GM12892 (cell line): ENCODE measurements at regions not wholly inside any gene's neighbourhood (a gene's known extent, or its start where the extent isn't known, plus 50 kb on each side); places are given as distances from the start of the nearest gene placed in this dataset.

Experiments
- DNase-seq: peaks from one replicate; pipeline ENCODE4 v3.0.0; 2011; ENCODE audit not compliant: insufficient read length
- FAIRE-seq: peaks from 2 replicates; lab custom pipeline; 2011; peaks lifted over from hg19 to GRCh38; lab: Jason Lieb, UNC
- POLR2A ChIP-seq: IDR thresholded peaks from 2 replicates; pipeline ENCODE4 v1.6.1; 2011; ENCODE audit warnings: low read depth, low read length, control low read depth
- POLR2AphosphoS5 ChIP-seq: IDR thresholded peaks from 2 replicates; pipeline ENCODE4 v1.6.1; 2011; ENCODE audit warnings: low read depth, low read length, control low read depth
- TAF1 ChIP-seq: IDR thresholded peaks from 2 replicates; pipeline ENCODE4 v1.6.1; 2011; ENCODE audit warnings: low read depth, mild to moderate bottlenecking, control low read depth, low read length, borderline replicate concordance

DNA sequence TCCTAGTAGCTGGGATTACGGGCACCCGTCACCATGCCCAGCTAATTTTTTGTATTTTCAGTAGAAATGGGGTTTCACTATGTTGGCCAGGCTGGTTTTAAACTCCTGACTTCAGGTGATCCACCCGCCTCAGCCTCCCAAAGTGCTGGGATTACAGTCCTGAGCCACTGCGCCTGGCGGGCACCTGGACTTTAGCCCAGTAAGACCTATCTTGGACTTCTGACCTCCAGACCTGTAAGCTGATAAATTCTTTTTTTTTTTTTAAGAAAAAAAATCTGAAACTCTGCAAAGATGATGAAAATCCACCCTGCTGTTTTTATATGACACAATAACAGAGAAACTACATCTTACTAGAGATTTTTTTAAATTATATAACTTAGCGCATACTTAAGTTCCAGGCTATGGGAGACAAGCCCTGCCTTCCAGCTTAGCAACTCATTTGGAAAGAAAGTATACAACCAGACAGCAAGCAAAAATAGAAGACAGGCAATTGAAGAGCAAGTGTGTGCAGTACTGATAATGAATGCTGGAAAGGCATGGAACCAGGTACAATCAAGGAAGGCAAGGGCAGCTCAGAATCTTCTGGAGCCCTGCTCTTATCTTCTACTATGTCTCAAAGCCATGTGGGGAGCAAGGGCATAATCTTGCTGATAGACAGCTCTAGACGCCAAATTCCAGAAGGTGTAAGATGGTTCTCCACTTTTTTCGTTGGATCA, 104.2 kb downstream of the CD83 start:
- FAIRE-seq: no peak
- DNase-seq: no peak
- TF ChIP-seq POLR2A (no peak), TAF1 (no peak), POLR2AphosphoS5 (no peak)

DNA sequence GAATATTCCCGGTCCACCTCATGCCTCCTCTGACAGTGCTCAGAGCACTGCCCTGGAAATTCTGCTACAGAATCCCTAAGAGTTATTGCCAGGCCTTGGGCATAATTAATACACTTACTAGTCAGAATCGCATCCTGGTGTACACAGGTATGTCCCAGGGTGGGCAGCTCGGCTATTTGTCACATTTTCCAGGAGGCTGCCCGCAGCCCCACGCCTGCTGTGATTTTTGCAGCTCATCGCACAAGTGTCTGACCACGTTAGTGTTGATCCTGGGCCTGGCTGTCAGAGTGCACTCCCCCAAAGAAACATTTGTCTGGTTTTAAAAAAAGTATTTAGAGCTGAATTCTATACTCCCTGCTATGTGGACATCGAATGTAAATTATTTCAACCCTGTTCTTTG, 105.4 kb downstream of the CD83 start:
- no peak for TF ChIP-seq TAF1
- no peak for TF ChIP-seq POLR2A
- TF ChIP-seq POLR2AphosphoS5: no peak
- DNase-seq (no peak), FAIRE-seq (no peak)

DNA sequence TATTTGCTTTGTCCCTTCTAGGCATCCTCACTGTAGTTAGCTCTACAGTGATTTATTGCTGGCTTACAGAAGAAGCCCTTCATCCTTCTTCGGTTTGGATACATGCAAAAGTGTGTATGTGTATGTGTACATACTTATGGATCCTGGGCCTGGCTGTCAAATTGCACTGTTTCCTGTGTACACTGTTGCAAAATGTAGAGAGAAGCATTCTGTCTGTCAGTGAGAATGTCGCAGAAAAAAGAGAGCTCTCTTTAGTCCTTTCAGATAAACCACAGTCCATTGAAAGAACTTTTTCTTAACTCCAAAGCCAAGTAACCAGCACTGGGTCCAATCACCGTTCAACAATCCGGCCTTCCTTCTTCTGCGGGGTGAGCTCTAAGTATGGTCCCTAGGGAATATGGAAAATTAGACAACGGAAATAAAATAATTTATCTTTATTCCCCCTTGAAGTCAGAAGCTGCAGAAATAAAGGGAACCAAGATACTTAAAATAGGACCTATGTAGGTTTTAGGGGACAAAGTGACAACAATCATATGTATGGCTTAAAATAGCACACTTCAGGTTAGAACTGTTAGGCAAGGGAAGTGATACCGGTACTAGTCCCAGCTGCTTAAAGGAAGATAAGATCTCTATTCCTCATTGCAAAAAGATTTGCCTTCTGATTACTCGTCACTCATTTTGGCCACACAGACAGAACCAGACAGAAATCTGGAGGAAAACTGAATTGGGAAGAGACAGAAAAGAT, 107.0 kb downstream of the CD83 start:
- FAIRE-seq (peak; percentile 66), DNase-seq (no peak)
- no peak for TF ChIP-seq POLR2AphosphoS5
- no peak for TF ChIP-seq TAF1
- no peak for TF ChIP-seq POLR2A

DNA sequence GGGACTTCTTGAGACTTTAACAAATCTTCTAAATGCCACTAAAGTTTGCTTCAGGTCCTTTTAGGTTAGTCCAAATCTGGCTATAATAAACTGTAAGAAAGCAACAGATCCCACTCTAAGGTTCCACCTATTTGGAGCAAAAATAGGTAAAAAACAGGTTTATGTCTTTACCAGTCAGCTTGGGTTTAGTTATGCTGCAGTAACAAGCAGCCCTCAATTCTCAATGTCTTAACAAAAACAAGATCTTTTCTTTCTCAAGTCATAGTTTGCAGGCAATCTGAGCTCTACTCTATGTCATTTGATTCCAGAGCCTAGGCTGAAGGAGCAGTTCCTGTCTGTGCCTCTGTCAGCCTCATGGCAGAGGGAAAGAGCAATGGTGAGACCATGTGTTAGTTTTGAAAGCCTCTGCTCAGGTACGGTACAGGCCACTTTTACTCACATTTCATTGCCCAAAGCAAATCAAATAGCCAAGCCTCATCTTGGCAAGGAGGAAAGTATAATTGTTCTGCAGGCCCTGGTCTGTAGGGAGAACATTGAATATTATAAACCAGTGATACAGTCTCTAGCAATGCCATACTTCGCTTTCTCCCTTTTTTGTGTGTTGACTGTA, 108.6 kb downstream of the CD83 start:
- no peak for FAIRE-seq
- no peak for TF ChIP-seq POLR2AphosphoS5
- no peak for TF ChIP-seq POLR2A
- no peak for TF ChIP-seq TAF1
- no peak for DNase-seq

DNA sequence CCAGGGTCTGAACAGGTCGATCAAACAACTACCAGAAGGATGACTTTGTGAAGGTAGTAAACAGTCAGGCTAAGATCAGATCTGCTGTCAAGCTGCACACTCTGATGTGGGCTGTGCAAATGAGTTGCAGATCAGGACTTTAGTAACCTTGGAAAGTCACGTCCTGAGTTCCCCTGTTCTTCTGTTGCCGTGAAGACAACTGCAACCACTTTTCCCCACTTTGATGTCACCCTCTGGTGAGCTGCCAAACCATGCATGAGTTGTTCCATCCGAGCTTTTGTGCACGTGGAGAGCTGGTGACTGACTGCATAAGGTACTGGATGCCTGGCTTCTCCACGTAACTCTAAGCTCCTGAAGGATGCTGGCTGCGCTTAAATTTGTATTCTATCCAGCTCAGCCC, 111.0 kb downstream of the CD83 start:
- FAIRE-seq (no peak), DNase-seq (no peak)
- no peak for TF ChIP-seq POLR2AphosphoS5

DNA sequence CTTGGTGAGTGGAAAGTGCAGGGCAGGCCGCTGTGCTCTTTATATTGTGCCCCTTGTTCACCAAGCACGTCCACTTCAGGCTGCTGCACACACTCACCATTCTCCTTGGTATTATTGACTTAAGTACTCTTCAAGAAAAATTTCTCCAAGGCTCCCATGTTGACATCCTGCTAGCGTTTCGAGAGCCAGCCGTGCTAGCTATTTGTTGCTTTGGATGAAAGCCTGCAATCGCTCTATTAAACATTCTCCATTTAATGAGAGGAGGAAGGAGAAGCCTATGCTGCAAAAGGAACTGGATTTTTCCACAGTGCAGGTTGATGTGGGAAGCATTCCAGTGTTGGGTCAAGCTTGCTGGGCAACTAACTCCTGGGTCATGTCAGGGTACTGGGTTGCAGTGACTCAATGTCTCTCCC, 113.5 kb downstream of the CD83 start:
- TF ChIP-seq POLR2AphosphoS5 (no peak), TAF1 (no peak), POLR2A (no peak)
- FAIRE-seq (no peak), DNase-seq (no peak)

DNA sequence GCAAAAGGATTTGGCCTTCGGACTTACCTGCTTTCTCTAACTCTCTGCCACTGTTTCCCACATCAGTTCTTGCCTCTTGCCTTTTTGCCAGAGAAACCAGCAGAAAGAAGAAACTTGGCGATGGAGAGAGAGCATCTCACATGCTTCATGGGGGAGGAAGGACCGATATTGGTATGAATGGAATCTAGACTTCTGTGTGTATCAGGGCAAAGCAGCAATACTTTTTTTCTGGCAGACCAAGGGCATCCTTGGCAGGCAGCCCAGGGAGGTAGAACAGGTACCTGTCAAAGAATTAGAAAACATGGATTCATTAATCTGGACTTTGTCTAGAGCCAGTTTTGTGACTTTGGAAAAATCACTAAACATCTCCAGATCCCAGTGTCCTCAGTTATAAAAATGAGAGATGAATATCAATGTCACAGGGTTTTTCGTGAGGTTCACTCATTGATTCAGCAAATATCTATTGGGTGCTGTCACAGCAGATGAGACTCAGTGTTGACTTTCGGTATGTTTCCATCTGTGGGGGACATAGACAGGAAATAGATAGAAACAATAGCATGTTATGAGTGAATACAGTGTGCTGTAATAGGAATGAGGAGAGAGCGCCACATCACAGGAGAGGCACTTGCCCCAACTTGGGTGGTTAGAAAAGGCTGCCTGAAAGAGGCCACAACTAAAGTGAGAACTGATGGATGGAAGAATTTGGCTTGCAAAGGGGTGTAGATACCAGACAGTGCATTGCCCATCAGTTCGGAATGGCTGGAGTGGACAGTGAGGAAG, 114.1 kb downstream of the CD83 start:
- FAIRE-seq (peak; percentile 17), DNase-seq (no peak)
- TF ChIP-seq TAF1: no peak
- TF ChIP-seq POLR2A: no peak
- TF ChIP-seq POLR2AphosphoS5: no peak

DNA sequence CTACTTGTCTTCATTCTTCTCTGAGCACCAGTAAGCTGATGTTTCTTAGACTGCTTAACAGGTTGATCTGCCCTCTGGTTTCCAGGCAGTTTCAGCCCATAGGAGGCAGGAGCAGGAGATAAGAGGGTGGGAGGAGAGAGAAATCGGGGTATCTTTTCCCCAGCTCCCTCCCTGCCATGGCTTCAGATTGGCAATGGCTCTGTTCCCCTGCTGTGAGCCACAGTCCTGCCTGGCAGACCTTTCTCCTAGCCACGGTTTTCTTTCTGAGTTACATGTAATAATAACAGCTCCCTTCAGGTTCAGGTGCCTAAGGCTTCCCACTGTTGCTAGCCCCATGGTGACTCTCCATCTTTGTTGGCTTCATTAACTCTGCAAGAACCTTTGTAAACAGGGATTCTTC, 115.3 kb downstream of the CD83 start:
- DNase-seq (no peak), FAIRE-seq (no peak)
- TF ChIP-seq POLR2AphosphoS5 (no peak), POLR2A (no peak)

DNA sequence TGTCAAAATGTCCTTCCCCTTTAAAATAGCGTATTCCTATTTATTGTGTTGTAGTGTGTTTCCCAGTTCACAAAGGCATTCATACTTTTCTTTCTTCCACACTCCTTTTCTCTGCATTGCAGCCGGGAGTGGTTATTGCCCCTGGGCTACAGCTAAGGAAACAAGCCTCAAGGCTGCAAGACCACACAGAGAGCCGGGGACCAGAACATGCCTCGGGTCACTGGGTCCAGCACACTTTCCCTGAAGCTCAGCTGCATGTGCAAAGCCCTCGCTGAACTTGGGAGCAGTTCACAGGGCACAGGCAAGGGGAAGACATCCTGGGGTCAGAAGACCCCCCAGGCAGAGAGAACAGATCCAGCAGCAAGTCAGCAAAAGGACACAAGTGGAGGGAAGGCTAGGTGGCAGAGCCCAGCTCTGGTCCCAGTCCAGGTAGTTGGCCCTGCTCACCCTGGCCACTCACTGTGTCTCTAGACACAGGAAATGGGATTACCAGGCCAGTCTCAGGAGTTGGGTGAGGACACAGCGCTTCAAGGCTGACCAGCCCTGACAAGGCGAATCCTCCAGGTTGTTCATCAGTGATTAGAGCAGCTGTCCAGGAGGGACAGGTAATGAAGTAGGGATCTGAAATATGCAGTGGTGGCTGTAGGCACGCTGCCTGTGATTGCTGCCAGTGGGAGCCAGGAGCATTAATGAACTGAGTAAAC, 118.2 kb downstream of the CD83 start:
- no peak for DNase-seq
- TF ChIP-seq TAF1: no peak
- TF ChIP-seq POLR2AphosphoS5: no peak
- no peak for TF ChIP-seq POLR2A
- FAIRE-seq: no peak

DNA sequence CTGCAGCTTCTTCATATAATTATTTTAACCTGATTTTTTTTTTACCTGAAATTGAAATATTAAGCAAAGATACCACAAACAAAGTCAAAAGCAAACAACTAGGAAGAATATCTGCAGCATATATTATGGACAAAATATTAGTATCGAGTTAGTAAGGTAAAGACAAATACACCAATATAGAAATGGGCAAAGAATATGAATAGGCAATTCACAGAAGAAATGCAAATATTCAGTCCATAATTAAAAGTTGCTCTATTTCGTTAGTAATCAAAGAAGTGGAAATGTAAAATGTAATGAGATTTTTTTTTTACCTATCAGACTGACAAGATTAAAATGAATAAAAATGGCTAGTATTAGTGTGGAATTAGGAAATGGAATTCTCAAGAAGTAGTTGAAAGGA, 121.5 kb downstream of the CD83 start:
- TF ChIP-seq POLR2A: no peak
- no peak for TF ChIP-seq TAF1
- TF ChIP-seq POLR2AphosphoS5: no peak

GRCh38 chr6:14240411-14241166, 123.0 kb downstream of the CD83 start:
- DNase-seq: no peak
- TF ChIP-seq POLR2A (no peak), TAF1 (no peak), POLR2AphosphoS5 (no peak)
- FAIRE-seq: peak; percentile 50

More for the DNA sequence above, 121.5 kb downstream of the CD83 start:
- no peak for FAIRE-seq
- DNase-seq: no peak
